SHP77 treated with DMSO at 0.1 percent for 48 hours (cell line): ENCODE measurements at regions not wholly inside any gene's neighbourhood (a gene's known extent, or its start where the extent isn't known, plus 50 kb on each side); places are given as distances from the start of the nearest gene placed in this dataset.

Experiments used
- DNase-seq: peaks from one replicate; lab custom pipeline; 2025; lab: John Stamatoyannopoulos, UW

GRCh38 chr4:185924458-185925044 lies 112.6 kb upstream of the SORBS2 start:
- no peak for DNase-seq

DNA sequence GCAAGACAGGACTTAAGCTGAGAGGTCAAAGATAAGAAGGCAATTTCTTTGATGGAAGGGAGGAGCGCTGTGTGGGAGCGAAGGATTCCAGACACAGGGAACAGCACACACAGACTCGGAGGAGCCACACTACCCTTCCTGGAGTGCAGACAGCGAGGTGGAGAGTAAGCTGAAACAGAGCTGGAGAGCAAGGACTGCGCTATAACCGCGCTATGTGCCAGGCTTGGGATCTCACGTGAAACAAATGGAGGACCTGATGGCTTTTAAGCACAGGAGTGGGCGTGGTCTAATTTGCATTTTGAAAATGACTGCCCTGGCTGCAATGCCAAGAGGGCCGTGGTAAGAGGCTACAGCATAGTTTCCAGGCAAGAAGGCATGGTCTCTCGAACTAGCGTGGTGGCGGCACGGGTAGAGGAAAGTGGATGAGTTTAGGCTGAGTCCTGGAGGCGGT lies 113.9 kb upstream of the SORBS2 start:
- no peak for DNase-seq

DNA sequence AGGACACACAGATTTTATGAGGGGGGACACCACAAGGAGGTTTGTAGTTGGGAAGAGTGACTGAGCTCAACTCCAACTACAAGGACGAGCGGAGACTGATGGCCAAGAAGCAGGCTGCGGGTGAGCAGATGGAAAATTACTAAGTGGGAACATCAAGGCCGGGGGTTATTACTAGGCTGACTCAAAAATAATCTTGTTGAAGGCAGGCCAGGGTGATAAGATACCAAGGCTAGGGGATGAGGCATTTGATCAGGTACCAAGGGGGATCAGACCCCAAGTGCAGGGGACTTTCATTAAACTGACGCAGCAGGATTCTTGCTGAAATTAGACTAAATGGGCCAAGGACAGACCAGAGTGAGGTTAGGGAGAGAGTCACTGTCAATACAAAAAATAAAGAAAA lies 119.4 kb upstream of the SORBS2 start:
- DNase-seq = no peak

DNA sequence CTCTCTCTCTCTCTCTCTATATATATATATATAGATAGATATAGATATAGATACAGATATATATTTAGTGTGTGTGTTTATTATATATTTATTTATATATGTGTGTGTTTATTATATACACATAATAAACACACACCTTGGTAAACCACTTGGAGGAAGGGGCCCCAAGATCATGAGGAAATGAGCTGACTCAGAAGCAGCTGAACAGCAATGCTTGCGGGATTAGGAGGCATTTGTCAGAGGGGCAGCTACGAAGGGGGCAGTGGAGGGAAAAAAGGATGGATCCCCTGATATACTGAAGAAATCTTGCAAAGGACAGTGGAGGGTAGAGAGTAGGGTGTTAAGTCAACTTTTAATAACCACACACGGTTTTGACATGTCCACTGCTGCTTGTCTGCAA lies 120.0 kb upstream of the SORBS2 start:
- DNase-seq = no peak

GRCh38 chr4:185932491-185932890 lies 120.5 kb upstream of the SORBS2 start:
- DNase-seq = no peak

DNA sequence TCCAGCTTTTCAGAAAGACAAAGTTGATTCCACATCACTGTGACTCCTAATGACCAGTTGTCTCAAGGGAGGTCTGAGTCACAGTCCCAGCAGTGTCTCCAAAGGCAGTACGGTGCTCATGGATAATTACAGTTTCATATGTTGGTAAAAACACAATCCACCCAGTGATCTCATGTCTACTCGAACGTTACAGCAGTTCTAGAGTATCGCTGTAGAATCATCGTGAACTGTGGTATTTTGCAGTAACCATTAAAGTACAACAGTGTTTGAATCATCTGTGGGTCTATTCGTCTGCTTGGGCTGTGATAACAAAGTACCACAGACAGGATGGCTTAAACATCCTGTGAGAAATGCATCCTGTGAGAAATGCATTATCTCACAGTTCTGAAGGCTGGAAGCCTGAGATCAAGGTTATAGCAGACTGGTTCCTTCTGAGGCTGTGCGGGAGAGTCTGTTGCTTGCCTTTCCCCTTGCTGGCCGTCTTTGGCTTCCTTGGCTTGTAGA lies 121.1 kb upstream of the SORBS2 start:
- no peak for DNase-seq

DNA sequence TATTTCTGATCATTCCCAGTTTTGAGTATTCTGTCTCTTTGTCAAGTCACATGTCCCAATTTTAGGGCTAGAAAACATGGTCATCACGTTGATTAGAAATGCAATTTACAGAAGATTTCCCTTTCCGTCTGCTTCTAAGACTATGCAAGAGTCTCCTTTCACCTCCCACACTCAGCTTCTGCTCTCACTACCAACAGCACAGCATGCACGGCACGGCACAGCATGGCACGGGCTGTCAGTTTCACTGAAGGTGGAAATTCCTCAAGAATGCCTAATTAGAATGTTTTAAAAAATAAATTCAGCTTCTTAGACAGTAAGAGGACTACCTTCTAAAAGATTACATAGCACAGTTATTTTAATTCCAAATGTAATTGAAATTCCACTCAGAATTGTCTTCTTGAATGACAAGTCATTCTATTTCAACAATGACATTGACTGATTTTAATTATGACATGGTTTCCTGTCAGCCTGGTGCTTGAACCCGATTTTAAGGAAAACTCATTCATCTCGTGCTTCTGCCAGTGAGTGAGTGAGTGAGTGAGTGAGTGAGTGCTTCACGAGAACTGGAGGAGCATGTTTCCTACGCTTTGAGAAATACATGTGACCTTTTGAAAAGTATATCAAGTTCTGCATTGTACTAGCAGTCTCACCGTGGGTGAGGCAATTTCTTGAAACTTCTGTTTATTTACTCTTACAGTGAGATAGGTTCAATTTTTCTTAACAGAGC lies 124.8 kb upstream of the SORBS2 start:
- DNase-seq = no peak

- DNase-seq = no peak
Observed at GRCh38 chr4:185938654-185939053, 126.7 kb upstream of the SORBS2 start.

DNA sequence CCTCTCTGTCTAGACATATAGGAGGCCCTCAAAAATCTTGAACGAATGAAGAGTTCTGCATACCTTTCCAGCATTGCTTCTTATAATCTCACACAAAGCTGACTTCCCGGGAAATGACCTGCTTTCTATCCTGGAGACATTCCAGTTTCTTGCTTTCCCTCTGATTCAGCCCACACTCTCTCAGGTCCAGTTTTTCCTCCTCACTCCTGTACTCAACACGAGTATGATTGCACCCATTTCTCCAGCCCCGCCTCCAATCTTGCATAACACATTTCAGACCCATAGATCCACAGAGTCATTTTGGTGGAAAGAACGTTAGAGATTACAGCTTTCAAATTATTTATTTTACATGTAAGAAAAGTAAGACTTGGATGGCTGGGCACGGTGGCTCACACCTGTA lies 127.5 kb upstream of the TLR3 start:
- no peak for DNase-seq

DNA sequence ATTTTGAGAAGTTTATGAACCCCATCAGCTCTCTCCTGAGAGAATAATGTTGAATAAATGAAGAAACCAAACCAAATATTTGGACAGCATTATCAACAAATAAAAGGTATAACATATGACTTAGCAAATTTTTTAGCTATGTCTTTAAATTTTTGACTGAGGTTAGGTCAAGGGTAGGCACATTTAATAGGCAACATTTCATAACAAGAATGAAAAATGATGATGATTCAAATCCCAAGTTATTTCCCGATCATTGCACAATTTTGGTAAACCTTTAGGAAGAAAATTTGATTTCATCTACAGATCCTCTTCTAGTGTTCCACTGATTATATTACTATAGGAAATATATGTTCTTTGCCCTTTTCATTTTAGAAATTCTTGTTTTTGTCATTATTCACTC lies 123.7 kb upstream of the TLR3 start:
- no peak for DNase-seq

DNA sequence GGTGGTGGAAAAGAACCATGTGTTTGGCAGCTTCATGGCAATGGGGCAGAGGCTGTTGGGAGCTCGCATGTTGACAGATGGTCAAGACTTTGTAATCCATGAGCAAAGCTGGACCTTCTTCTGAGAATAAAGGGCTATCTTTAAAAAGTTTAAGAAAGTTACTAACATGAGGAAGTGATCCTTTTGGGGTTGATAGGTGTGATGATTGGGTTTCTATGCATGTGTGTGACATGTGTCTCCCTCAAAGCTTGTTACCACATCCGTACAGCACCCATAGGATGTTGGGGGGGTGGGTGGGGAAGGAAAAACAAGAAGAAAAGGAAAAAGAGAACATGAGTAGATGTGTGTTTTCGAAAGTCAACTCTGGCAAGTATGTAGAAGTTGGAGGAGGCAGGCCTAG lies 123.0 kb upstream of the TLR3 start:
- DNase-seq = no peak

- no peak for DNase-seq
Observed at GRCh38 chr4:185950891-185951290, 118.1 kb upstream of the TLR3 start.

- DNase-seq = no peak
Observed at GRCh38 chr4:185955151-185955770, 113.7 kb upstream of the TLR3 start.

DNA sequence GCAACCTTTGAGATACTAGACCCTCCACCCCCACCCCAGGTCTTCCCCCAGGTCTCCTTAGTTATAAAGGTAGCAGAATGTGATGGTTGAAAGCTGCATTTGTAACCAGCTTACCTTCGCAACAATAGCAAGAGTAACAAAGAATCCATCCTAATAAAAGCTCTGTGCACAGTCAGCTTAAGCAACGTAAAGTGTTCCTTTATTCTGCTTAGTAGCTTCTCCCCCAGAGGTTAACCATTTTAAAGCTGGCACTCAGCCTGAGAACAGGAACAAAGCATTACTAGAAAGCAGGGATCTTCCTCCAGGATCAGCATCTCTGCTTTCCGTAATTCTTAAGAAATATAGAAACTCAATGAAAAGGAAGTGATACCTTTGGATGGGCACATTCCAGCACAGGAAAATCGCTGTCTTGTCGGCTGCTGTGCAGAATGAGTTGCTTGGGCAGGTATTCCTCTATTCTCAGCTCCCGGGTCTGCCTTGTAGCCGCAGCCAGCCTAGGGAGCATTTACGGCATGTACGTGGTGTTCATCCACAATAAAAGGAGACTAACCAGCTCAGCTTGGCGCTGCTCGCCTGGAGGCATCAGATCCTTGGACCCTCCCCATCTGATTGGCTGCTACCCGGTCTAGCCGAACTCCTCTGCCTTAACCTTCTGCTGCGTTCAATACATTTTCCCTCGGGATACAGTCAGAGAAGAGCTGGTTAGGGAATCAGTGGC lies 113.0 kb upstream of the TLR3 start:
- no peak for DNase-seq

- DNase-seq = no peak
Observed at GRCh38 chr4:185956544-185956940, 112.4 kb upstream of the TLR3 start.

DNA sequence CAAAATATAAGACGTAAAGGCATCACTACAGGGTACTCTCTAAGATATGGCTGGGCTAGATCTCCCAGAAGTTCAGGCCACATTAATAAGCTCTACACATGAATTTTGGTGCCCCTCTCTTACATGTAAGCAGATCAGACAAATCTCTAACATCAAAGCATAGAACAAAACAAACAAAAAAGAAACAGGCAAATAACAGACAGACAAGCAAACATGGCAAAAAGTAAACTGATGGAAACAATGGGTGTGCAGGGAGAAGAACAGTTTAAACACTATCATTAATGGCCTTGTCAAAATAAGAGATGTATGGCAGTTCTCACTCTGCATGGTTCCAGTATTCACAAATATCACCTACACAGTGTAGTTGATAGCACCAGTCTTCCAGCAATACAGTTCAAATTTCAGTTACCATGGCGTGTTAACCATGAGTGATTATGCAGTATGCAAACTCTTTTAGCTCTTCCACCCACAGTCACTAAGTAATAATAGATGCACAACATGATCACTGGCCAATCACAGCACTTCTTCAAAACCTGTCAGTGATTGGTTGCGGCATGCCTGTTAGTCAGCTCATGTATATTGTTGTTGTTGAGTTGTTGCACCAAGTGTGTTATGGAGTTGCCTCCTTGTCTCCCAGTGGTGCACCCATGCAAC lies 110.7 kb upstream of the TLR3 start:
- no peak for DNase-seq

DNA sequence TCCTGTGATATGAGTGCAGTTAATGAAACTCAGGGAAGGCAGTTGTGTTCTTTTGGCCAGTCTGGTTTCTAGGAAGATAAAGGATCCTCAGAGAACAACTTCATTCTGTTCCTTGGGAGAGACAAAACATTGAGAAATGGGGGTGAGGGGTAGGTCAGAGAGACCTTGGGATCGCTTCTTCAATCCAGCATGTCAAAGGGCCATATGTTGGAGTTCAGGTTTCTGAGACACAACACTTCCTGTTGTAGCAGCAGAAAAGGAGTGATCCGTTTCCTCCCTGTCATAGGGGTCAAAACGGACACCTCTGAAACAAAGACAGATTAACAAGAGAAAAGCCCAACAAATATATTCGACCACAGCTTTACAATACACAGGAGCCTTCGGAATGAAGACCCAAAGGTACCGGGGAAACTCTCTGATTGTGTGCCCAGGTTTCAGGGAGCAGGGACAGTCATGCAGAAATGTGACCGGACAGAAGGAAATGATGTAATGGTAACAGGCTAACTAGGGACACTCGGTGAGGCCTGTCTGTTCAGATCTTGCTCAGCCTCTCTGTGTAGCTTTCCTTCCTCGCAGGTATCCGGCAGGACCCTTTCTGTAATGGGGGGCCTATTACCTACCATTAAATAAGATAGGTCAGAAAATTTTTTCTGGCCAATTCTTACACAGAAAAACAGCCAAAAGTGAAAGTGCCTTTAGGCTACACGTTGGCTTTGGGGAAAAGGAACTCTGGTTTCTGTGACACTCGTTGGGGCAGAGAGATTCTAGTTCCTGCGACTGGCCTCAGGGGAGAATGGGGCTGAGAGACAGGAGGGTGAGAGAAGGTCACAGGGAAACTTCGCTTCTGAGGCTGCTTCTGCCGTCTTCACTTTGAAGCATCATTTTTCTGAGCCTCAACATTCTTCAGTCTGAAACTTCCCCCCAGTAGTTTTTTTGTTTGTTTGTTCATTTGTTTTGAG lies 103.3 kb upstream of the TLR3 start:
- no peak for DNase-seq

GRCh38 chr4:185966549-185966948 lies 102.4 kb upstream of the TLR3 start:
- no peak for DNase-seq

DNA sequence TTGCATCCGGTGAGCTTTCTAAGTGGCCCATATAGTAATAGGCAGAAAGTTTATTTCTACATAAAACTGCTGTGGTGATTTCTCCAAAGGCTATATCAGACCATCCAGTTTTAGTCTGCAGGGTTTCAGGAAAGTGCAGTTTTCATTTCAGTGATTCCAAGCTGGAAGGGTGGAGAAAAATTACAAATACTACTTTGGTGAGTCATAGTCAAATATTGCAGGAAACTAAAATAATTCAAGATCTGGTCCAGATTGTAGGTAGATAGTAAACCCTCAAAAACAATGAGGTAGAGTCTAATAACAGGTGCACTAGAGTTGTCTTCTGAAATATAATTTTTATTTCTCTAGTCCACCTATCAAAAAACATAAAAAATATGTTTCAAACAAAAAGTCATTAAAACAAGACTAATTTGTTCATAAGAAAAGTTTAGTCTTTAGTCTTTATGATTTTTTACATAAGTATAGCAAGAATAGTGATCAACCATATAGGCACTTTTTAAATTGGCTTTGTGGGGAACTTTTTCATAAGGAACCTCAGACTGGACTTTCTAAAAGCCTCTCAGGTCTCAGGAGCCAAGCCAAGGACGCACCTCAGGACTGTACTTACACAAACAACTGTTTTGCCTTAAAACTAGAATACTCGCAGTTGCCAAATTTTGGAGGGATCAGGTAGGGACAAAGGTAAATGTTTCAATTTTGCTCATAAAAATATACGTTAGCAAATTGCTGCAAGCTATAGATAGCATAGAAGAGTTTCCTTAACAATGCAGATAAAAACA lies 101.8 kb upstream of the TLR3 start:
- DNase-seq = no peak

- DNase-seq = no peak
Observed at GRCh38 chr4:185969657-185970056, 99.3 kb upstream of the TLR3 start.
